Subcutaneous abdominal adipose tissue (tissue), 5 donors: ENCODE measurements at regions not wholly inside any gene's neighbourhood (a gene's known extent, or its start where the extent isn't known, plus 50 kb on each side); places are given as distances from the start of the nearest gene placed in this dataset.
"Not testable (repeated sequence)": the region's sequence is repeated elsewhere in the genome, so short reads cannot be mapped to it uniquely, and the experiment has no call there.

Experiments
- H3K27ac ChIP-seq: one replicate; pipeline ENCODE4 v1.7.0; 2013; ENCODE audit warnings: low read depth, mild to moderate bottlenecking, inconsistent platforms, low read length, moderate library complexity
- H3K27me3 ChIP-seq, 5 donors: one replicate each; pipeline ENCODE4 v1.7.0; 2013; ENCODE audit warnings: low read length in 5 of 5, inconsistent platforms in 1 of 5; ENCODE audit not compliant: control insufficient read depth in 5 of 5, insufficient read depth in 4 of 5
- H3K36me3 ChIP-seq, 5 donors: one replicate each; pipeline ENCODE4 v1.7.0; 2013; ENCODE audit warnings: low read length in 5 of 5; ENCODE audit not compliant: control insufficient read depth in 5 of 5, insufficient read depth in 5 of 5
- H3K4me1 ChIP-seq, 5 donors: one replicate each; pipeline ENCODE4 v1.7.0; 2013; ENCODE audit warnings: low read length in 5 of 5, mild to moderate bottlenecking in 3 of 5, moderate library complexity in 1 of 5; ENCODE audit not compliant: control insufficient read depth in 5 of 5, insufficient read depth in 5 of 5
- H3K4me3 ChIP-seq, 5 donors: one replicate each; pipeline ENCODE4 v1.7.0; 2013; ENCODE audit warnings: low read length in 5 of 5, low read depth in 1 of 5
- H3K9ac ChIP-seq, 5 donors: one replicate each; pipeline ENCODE4 v1.7.0; 2013; ENCODE audit warnings: low read length in 5 of 5, mild to moderate bottlenecking in 4 of 5, moderate library complexity in 3 of 5
- H3K9me3 ChIP-seq, 5 donors: one replicate each; pipeline ENCODE4 v1.7.0; 2013; ENCODE audit warnings: low read length in 5 of 5; ENCODE audit not compliant: control insufficient read depth in 5 of 5
- donor health status: healthy.
- donor health status: healthy.
- donor health status: healthy.
- donor health status: healthy.
- donor health status: healthy.

DNA sequence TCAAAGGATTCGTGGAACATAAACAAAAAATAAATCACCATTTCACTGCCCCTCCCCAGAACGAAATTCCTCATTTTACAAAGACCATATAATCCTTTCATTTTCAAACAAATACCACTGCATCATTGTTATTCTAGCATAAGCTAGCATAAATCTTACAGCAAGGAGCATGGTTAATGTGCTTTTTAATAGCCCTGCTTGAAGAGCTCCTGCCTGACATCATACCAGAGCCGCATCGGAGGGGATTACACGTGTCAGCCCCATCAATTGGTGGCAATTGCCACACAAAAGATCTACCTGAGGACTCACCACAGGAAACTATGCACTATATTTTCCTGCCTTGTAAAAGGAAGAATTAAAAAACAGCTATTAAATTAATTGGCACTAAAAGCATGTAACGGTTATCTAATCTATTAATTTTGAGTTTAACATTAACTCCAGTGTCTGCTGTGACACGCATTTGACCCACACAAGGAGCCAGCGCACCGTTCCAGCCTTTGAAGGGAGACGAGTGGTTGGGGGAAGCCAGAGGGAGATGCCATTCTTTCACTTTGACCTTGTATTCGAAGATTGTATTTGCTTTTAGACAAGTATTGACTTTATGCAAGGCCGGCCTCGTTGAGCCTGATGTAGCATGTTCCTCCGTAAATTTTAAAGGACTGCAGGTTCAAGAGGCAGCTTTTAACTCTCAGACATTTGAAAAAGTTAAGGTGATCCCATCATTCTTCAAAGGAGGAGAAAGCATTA is 261.1 kb upstream of the RNF32 start:
- Histone ChIP-seq H3K9ac (no peak overlapping the region), H3K4me3 (no peak overlapping the region), H3K4me1 (peaks cover 2 to 18% (median 16%) of the 10 kb centered on the region in 5 donors), H3K27me3 (peaks cover 0 to 5% (median 0%) of the 10 kb centered on the region in 5 donors), H3K9me3 (no peaks in the 10 kb centered on the region), H3K36me3 (no peaks in the 10 kb centered on the region), H3K27ac (no peak overlapping the region)

GRCh38 chr7:156378806-156379205 is 261.8 kb upstream of the RNF32 start:
- Histone ChIP-seq H3K4me1 (peaks cover 2 to 18% (median 16%) of the 10 kb centered on the region in 5 donors), H3K27me3 (peaks cover 0 to 5% (median 0%) of the 10 kb centered on the region in 5 donors), H3K9me3 (no peaks in the 10 kb centered on the region), H3K4me3 (no peak overlapping the region), H3K27ac (no peak overlapping the region), H3K36me3 (no peaks in the 10 kb centered on the region), H3K9ac (no peak overlapping the region)

GRCh38 chr7:156376317-156376716 is 264.3 kb upstream of the RNF32 start:
- Histone ChIP-seq H3K27ac (no peak overlapping the region), H3K27me3 (no peaks in the 10 kb centered on the region), H3K36me3 (no peaks in the 10 kb centered on the region), H3K4me3 (no peak overlapping the region), H3K4me1 (peaks cover 2 to 18% (median 16%) of the 10 kb centered on the region in 5 donors), H3K9me3 (peaks cover 0 to 3% (median 0%) of the 10 kb centered on the region in 5 donors), H3K9ac (no peak overlapping the region)

GRCh38 chr7:156374335-156374734 is 266.2 kb upstream of the RNF32 start:
- peaks cover 0 to 5% (median 3%) of the 10 kb centered on the region in 5 donors for H3K9me3 ChIP-seq
- H3K27ac ChIP-seq = no peak overlapping the region
- H3K4me3 ChIP-seq = no peak overlapping the region
- H3K27me3 ChIP-seq = no peaks in the 10 kb centered on the region
- no peaks in the 10 kb centered on the region for H3K36me3 ChIP-seq
- peaks cover 2 to 18% (median 16%) of the 10 kb centered on the region in 5 donors for H3K4me1 ChIP-seq
- no peak overlapping the region for H3K9ac ChIP-seq

GRCh38 chr7:156369929-156370328 is 270.6 kb upstream of the RNF32 start:
- H3K4me3 ChIP-seq, H3K9ac ChIP-seq, H3K36me3 ChIP-seq, H3K27ac ChIP-seq, H3K27me3 ChIP-seq, H3K9me3 ChIP-seq: not testable (repeated sequence)
- peaks cover 0 to 23% (median 15%) of the 10 kb centered on the region in 5 donors for H3K4me1 ChIP-seq

GRCh38 chr7:156368053-156368843 is 272.3 kb upstream of the RNF32 start:
- Histone ChIP-seq H3K27me3 (no peaks in the 10 kb centered on the region), H3K9ac (no peak overlapping the region), H3K9me3 (peaks cover 0 to 5% (median 3%) of the 10 kb centered on the region in 5 donors), H3K4me3 (no peak overlapping the region), H3K4me1 (peaks cover 0 to 36% (median 28%) of the 10 kb centered on the region in 5 donors), H3K27ac (peak overlapping the region; percentile 39), H3K36me3 (no peaks in the 10 kb centered on the region)

GRCh38 chr7:156363751-156364150 is 276.8 kb upstream of the RNF32 start:
- Histone ChIP-seq H3K27me3 (no peaks in the 10 kb centered on the region), H3K27ac (peak overlapping the region; percentile 6), H3K36me3 (no peaks in the 10 kb centered on the region), H3K4me1 (peaks cover 0 to 53% (median 40%) of the 10 kb centered on the region in 5 donors), H3K9ac (no peak overlapping the region), H3K9me3 (no peaks in the 10 kb centered on the region), H3K4me3 (no peak overlapping the region)

- Histone ChIP-seq H3K9ac (no peak overlapping the region), H3K27me3 (no peaks in the 10 kb centered on the region), H3K4me3 (no peak overlapping the region), H3K9me3 (no peaks in the 10 kb centered on the region), H3K4me1 (peaks cover 0 to 33% (median 26%) of the 10 kb centered on the region in 5 donors), H3K36me3 (no peaks in the 10 kb centered on the region), H3K27ac (no peak overlapping the region)
These were observed 279.7 kb upstream of the RNF32 start for GRCh38 chr7:156360835-156361234.

DNA sequence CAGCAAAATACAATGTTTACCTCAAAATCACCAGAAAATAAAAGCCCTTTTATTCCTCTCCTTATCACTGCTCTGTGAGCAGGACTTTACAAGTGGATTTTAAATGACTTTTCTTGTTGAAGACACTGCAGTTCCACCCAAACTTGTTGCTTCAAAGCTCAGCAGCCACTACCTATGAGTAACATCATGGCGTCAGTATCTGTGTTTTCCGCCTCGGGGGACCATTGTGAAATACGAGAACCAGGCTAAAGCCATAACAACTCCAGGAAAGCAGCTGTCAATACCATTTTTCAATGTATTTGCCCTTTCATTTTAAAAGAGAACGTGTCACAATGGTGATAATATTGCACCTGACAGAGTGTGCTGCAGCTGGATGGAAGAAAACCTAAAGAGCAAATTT is 284.0 kb upstream of the RNF32 start:
- Histone ChIP-seq H3K27me3 (no peaks in the 10 kb centered on the region), H3K4me3 (no peak overlapping the region), H3K36me3 (no peaks in the 10 kb centered on the region), H3K9me3 (no peaks in the 10 kb centered on the region), H3K9ac (no peak overlapping the region), H3K27ac (no peak overlapping the region), H3K4me1 (peaks cover 0 to 3% (median 0%) of the 10 kb centered on the region in 5 donors)

DNA sequence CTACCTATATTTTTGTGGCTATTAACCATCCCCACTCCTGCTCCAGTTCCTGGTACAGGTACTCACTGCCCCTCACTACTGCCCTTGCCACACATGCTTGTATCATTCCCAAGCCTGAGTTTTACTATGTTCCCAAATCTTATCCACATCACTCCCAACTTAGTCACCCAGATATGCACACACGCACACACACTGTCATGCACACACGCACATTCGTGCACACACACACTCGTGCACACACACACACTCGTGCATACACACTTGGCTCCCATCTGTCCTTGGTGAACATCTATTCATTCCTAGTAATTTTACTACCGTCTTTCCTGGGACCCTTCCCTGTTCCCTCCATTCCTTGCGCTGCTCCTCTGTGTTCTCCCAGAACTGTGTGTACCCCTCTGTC is 287.2 kb upstream of the RNF32 start:
- no peaks in the 10 kb centered on the region for H3K36me3 ChIP-seq
- no peak overlapping the region for H3K4me3 ChIP-seq
- no peak overlapping the region for H3K27ac ChIP-seq
- H3K4me1 ChIP-seq = no peaks in the 10 kb centered on the region
- no peaks in the 10 kb centered on the region for H3K9me3 ChIP-seq
- no peaks in the 10 kb centered on the region for H3K27me3 ChIP-seq
- no peak overlapping the region for H3K9ac ChIP-seq
